SH-SY5Y (cell line): ENCODE measurements at regions not wholly inside any gene's neighbourhood (a gene's known extent, or its start where the extent isn't known, plus 50 kb on each side); places are given as distances from the start of the nearest gene placed in this dataset.

ENCODE experiments used
- GATA2 ChIP-seq: IDR thresholded peaks from 2 replicates; pipeline ENCODE4 v1.6.1; 2011; ENCODE audit warnings: mild to moderate bottlenecking, low read depth, low read length
- GATA3 ChIP-seq: IDR thresholded peaks from 2 replicates; pipeline ENCODE4 v1.6.1; 2011; ENCODE audit warnings: low read depth, mild to moderate bottlenecking, low read length, moderate library complexity

GRCh38 chr18:41751652-41752051, 203.4 kb upstream of the PIK3C3 start:
- TF ChIP-seq GATA3, result no peak
- no peak for TF ChIP-seq GATA2

DNA sequence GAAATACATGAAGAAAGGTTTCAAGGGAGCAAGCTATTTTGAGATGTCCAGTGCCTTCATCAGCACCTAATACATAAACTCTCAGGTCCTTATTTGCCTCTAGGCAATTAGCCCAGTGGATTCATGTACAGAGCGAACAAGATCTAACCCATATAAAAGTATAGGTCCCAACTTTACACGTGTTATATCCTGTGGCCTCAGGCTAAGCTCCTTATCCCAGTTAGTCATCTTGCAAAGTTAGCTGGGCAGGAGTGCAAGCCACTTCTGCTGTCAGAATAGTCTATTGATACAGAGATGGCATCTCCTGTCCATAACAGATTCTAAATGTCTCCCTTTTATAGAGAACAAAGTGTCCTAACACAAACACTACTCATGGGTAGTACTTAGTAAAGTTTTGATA, 203.9 kb upstream of the PIK3C3 start:
- TF ChIP-seq GATA3 (no peak), GATA2 (no peak)

- TF ChIP-seq GATA2 (no peak), GATA3 (no peak)
Observed at GRCh38 chr18:41747723-41748242, 207.3 kb upstream of the PIK3C3 start.

DNA sequence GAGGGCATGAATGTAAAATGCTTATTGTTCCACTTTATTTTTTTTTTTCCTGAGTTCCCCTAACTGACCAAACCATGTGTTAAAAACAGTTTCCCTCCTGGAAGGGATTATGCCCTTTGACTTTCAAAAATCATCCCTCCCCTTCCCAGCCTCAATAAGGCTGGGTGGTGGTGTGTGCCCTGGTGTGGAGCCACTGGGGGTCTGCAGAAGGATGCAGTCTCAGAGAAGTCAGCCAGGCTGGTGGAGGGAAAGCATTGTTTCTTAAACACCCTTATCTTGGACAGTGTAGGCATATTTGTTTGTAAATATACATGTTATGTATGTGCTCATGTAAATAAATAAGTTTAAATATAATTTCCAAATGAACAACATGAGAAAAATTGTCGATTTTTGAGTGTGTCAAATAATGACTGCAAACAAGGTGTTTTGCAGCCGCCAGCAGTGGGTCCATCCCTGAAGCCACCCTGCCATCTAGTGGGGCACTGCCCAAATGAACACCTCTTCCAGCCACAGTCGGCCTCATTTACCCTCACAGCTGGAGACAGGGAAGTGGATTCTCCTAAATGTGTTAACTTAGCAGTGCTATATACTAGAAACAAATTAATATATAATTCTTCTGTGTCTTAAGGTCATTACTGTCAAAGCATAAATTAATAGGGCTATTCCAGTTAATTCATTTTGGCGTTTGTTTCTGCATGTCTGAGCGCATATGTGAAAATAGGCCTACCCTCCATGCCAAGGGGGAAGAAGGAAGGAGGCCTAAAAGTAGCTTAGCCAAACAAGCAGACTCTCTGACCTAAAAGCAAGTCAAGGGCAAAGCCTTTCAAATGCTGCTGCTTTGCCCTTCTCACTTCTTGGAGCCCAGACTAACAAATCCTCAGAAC, 209.6 kb upstream of the PIK3C3 start:
- TF ChIP-seq GATA2, result no peak

GRCh38 chr18:41744421-41745030, 210.5 kb upstream of the PIK3C3 start:
- TF ChIP-seq GATA2 (no peak), GATA3 (no peak)

DNA sequence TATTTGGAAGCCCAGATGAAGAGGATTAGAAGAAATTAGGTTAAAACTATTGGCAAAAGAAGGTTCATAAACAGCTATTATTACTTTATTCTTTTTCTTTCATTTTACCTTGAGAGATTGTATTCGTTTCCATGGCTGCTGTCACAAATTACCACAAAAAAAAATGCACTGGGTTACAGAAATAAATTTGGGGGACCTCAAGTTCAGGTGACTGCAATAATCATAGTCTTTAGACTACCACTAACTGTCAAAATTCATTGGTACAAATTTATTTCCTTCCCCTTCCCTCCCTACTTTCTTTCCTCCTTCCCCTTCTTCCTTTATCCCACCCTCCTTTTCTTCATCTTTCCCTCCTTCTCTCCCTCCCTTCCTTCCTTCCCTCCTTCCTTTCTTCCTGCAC, 217.8 kb upstream of the PIK3C3 start:
- TF ChIP-seq GATA3, result no peak
- no peak for TF ChIP-seq GATA2

GRCh38 chr18:41734917-41735316, 220.1 kb upstream of the PIK3C3 start:
- TF ChIP-seq GATA2, result no peak
- TF ChIP-seq GATA3, result no peak

GRCh38 chr18:41732356-41732755, 222.7 kb upstream of the PIK3C3 start:
- TF ChIP-seq GATA3 (no peak), GATA2 (no peak)

DNA sequence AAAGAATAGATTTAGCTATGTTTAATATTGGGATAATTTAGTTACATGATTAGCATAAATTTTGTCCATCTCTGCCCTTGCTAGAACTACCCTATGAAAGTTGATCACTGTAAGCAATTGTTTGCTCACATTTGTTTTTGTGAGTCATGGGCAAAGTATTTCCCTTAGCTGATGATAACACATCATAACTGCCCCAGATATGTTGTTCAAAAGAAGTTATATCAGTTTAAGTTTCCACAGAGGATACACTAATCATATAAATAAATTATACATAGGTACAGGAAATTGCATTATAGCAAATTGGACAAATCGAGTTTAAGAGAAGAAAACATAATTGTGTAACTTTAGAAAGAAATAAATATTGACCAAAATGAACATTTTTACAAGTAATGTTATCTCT, 223.2 kb upstream of the PIK3C3 start:
- no peak for TF ChIP-seq GATA3
- TF ChIP-seq GATA2, result no peak

DNA sequence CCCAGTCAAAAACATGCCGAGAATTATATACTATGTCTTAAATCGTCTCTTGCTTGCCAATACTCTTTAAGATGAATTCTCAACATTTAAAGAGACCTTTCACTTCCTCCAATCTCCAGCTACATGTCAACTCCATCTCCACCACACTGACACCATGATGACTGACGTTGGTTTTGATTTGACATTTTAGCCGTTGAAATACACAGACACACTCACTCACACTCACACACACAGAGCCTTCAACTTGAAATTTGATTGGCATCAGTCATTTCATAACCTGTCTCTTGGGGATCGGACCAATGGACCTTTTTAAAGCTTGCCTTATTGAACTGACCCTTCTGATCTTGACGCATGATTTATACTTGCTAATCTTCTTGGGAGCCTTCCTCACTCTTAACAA, 230.8 kb upstream of the PIK3C3 start:
- TF ChIP-seq GATA2, result no peak
- TF ChIP-seq GATA3, result no peak

DNA sequence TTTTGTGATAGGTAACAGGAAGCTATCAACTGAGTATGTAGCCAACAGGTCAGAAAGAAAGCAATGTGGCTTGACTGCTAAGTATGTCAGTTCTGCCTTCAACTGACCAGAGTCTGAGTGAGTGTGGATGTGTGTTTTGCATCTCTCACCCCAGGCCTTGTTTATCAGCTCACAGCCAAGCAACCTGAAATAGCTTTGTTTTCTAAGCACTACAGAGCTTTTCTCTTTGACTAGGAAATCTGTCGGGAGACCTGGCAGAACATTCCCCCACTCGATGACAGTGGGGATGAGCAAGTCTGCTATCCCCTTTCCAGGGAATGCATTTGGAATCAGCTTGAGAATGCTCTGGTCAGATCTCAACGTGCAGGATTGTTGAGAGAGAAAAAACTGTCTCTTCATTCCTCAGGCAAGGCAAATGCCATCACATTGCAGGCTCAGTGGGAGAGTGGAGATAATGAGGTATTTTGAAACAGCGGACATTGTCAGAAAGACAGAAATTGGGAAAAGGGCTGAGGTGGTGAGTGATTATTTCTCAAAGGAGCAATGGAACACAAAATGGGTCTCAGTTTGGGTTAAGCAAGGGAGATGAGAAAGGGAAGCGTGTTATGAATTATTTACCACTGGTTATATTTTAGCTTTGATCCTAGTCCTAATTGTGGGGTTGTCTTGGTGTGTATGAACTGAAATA, 233.8 kb upstream of the PIK3C3 start:
- TF ChIP-seq GATA3 (no peak), GATA2 (no peak)

GRCh38 chr18:41720226-41720625, 234.8 kb upstream of the PIK3C3 start:
- TF ChIP-seq GATA2 (no peak), GATA3 (no peak)

DNA sequence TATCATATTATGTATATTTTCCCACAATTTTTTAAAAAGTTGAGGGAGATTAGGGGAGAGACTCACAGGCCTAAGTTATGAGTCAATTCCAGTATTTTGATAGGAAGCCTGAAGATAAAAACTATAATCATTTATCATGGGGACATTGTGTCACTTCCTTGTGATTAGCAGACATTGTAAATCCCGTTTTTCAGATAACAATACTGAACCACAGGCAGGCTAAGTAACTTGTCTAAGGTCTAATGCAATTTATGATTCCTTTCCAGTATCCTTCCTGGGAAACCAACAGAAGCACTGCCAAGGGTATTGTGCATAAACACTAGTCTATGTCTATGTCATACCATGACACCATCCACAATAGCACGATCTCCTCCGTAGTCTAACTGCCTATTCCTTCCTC, 235.2 kb upstream of the PIK3C3 start:
- TF ChIP-seq GATA2, result no peak
- no peak for TF ChIP-seq GATA3

GRCh38 chr18:41714872-41715271, 240.2 kb upstream of the PIK3C3 start:
- TF ChIP-seq GATA2 (no peak), GATA3 (no peak)
